K562 (cell line): ENCODE measurements at regions not wholly inside any gene's neighbourhood (a gene's known extent, or its start where the extent isn't known, plus 50 kb on each side); places are given as distances from the start of the nearest gene placed in this dataset.

Source experiments
- ATAC-seq: fragments of 200-7000 bp; cut with Tn5 transposase; 3 replicates; pipeline ENCODE4 v1.9.1; 2020; ENCODE audit warnings: moderate library complexity
- BruUV-seq: library from RNA; stranded (reverse); fragments of 400-500 nt; replicated peaks from 2 replicates; lab custom pipeline; 2021; lab: Mats Ljungman, UMichigan
- CTCF ChIA-PET: fragments of 300-600 bp; formaldehyde crosslinking; extraction: SDS; loops from one replicate; lab custom pipeline; 2021; ENCODE audit warnings: low intra/inter-chr PET ratio; lab: Yijun Ruan, JAX
- POLR2A ChIA-PET: fragments of 300-600, 350-650 bp; sonication (Branson Sonifier 250); formaldehyde crosslinking; extraction: SDS; loops from one replicate; lab custom pipeline; 2021; ENCODE audit warnings: antibody characterized with exemption, inconsistent platforms; lab: Yijun Ruan, JAX
- DNase-seq, 4 experiments: peaks; one replicate each; pipeline versions ENCODE4 v3.0.0 to v3.0.0-alpha.2; 2011 to 2018; ENCODE audit warnings: low spot score in 3 of 4, mixed read lengths in 3 of 4; ENCODE audit errors: extremely low read depth in 1 of 4
- FAIRE-seq: peaks from 2 replicates; lab custom pipeline; 2011; peaks lifted over from hg19 to GRCh38; lab: Jason Lieb, UNC
- H2AFZ ChIP-seq: 2 replicates; pipeline ENCODE4 v1.6.0; 2011; ENCODE audit warnings: low read depth, low read length, control low read depth, inconsistent platforms
- H3K27ac ChIP-seq: fragments of 200-600 bp; 3 replicates; pipeline ENCODE4 v1.8.0; 2011; ENCODE audit warnings: low read depth, mild to moderate bottlenecking, control low read depth, inconsistent platforms, low read length, moderate library complexity, mixed read lengths; ENCODE audit errors: extremely low read depth
- H3K27me3 ChIP-seq, 2 experiments: fragments of 300-600 bp in 1 of 2; 2 replicates in 1 of 2; 3 replicates in 1 of 2; pipeline versions ENCODE4 v1.6.0 to v1.8.0; 2011; ENCODE audit warnings: inconsistent platforms in 2 of 2, low read length in 2 of 2, mild to moderate bottlenecking in 1 of 2, mixed read lengths in 1 of 2, moderate library complexity in 1 of 2; ENCODE audit not compliant: control insufficient read depth in 2 of 2, insufficient read depth in 2 of 2
- H3K36me3 ChIP-seq: fragments of 300-600 bp; 3 replicates; pipeline ENCODE4 v1.8.0; 2011; ENCODE audit warnings: mild to moderate bottlenecking, low read length, inconsistent platforms; ENCODE audit not compliant: control insufficient read depth, insufficient read depth
- H3K4me1 ChIP-seq, 2 experiments: fragments of 200-600 bp in 1 of 2; replicated peaks in 1 of 2; 2 replicates in 1 of 2; 3 replicates in 1 of 2; pipeline versions ENCODE4 v1.5.1 to v1.8.0; 2011; ENCODE audit warnings: inconsistent platforms in 2 of 2, low read length in 2 of 2, mild to moderate bottlenecking in 1 of 2, mixed read lengths in 1 of 2, moderate library complexity in 1 of 2; ENCODE audit not compliant: control insufficient read depth in 2 of 2, insufficient read depth in 2 of 2
- H3K4me2 ChIP-seq: 2 replicates; pipeline ENCODE4 v1.6.1; 2011; ENCODE audit warnings: low read length, control low read depth, inconsistent platforms, mixed read lengths; ENCODE audit not compliant: insufficient read depth
- H3K4me3 ChIP-seq: fragments of 200-600 bp; sonication (generic), shearing (Covaris generic); 2 replicates; pipeline ENCODE4 v1.5.1; 2016; ENCODE audit warnings: control low read depth, inconsistent platforms
- H3K79me2 ChIP-seq: fragments of 200-600 bp; 3 replicates; pipeline ENCODE4 v1.8.0; 2011; ENCODE audit warnings: low read length, inconsistent platforms; ENCODE audit not compliant: control insufficient read depth, insufficient read depth
- H3K9ac ChIP-seq, 2 experiments: 2 replicates each; pipeline versions ENCODE4 v1.6.0 to v1.6.1; 2011; ENCODE audit warnings: low read depth in 2 of 2, low read length in 2 of 2, control low read depth in 1 of 2, inconsistent platforms in 1 of 2, mild to moderate bottlenecking in 1 of 2, mixed read lengths in 1 of 2; ENCODE audit not compliant: insufficient read depth in 1 of 2
- H3K9me1 ChIP-seq: one replicate; pipeline ENCODE4 v1.6.0; 2011; ENCODE audit warnings: inconsistent platforms, mild to moderate bottlenecking, low read length, moderate library complexity; ENCODE audit not compliant: control insufficient read depth, insufficient read depth
- H3K9me3 ChIP-seq: replicated peaks from 2 replicates; pipeline ENCODE4 v1.5.1; 2011; ENCODE audit warnings: low read depth, low read length, inconsistent platforms; ENCODE audit not compliant: control insufficient read depth, insufficient read depth
- H4K20me1 ChIP-seq: replicated peaks from 2 replicates; pipeline ENCODE4 v1.6.1; 2011; ENCODE audit warnings: low read length, inconsistent platforms, mixed read lengths; ENCODE audit not compliant: control insufficient read depth, insufficient read depth
- HOXB6 ChIP-seq: fragments of 250-450 bp; sonication (Bioruptor Pico); IDR thresholded peaks from 2 replicates; pipeline ENCODE4 v1.5.1; 2022; ENCODE audit warnings: mild to moderate bottlenecking, borderline replicate concordance
- KDM2B ChIP-seq: fragments of 250-450 bp; sonication (Bioruptor Pico); IDR thresholded peaks from 2 replicates; pipeline ENCODE4 v1.8.0; 2021; ENCODE audit warnings: mild to moderate bottlenecking, moderate library complexity
- NR4A1 ChIP-seq, 2 experiments: fragments of 250-450 bp in 1 of 2; fragments of 450-650 bp in 1 of 2; sonication (Bioruptor Pico) in 1 of 2; IDR thresholded peaks; 2 replicates each; pipeline versions ENCODE4 v1.4.0 to v1.6.1; 2016 to 2020; ENCODE audit warnings: mild to moderate bottlenecking in 2 of 2, missing compliant biosample characterization in 1 of 2, missing genetic modification characterization in 1 of 2, moderate library complexity in 1 of 2
- SIX5 ChIP-seq, 2 experiments: IDR thresholded peaks; 2 replicates each; pipeline ENCODE4 v1.6.1; 2011; ENCODE audit warnings: low read length in 2 of 2, borderline replicate concordance in 1 of 2, low read depth in 1 of 2, mild to moderate bottlenecking in 1 of 2, moderate library complexity in 1 of 2; ENCODE audit not compliant: insufficient read depth in 1 of 2
- ZNF217 ChIP-seq: sonication (generic); formaldehyde crosslinking; IDR thresholded peaks from 2 replicates; pipeline ENCODE4 v1.8.0; 2022; ENCODE audit warnings: mild to moderate bottlenecking, missing genetic modification reagents
- WGBS: fragments of 100-300 bp; shearing (Covaris generic); methylation state at CpG from one replicate; pipeline ENCODE4 v1.1.6; 2016; ENCODE audit warnings: low coverage, mixed read lengths; ENCODE audit not compliant: insufficient coverage; ENCODE audit errors: missing lambda C conversion rate; 5-methylcytosine and 5-hydroxymethylcytosine counted together
- in situ Hi-C: fragments of 300-500 bp; cut with MboI; formaldehyde crosslinking; loops from 4 replicates; pipeline ENCODE4 v1.15.0; 2018; ENCODE audit warnings: inconsistent platforms, mixed read lengths
- intact Hi-C: fragments of 100-400 bp; cut with micrococcal nuclease; formaldehyde crosslinking; loops from 2 replicates; pipeline ENCODE4 v1.14.2; 2022

DNA sequence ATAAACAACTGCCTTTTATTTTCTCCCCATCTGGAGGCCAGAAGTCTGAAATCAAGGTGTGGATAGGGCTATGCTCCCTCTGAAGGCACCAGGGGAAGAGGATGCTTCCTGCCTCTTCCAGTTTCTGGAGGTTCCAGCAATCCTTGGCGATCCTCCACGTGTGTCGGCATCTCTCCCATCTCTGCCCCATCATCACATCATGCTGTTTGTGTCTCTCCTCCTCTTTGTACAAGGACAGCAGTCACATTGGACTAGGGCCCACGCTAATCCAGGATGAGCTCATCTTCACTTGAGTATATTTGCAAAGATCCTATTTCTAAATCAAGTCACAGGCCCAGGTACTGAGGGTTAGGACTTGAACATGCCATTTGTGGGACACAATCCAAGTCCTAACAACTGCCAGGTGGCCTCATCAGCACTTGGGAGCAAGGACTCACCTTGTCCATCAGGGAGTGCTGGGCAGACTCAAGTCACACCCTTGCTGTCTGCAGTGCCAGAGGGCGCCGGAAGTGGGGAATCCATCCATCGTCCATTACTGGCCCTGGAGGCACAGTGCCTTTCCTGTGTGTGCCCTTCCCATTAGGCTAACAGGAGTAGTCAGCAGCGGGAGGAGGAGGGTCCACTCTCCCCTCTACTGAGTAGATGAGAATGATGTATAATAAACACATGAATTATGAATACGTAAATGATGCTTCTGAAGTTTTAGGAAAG, 185.4 kb upstream of the AJAP1 start:
- Histone ChIP-seq H2AFZ (no peak overlapping the region), H3K9ac (no peak overlapping the region), H3K4me1 (no peaks in the 10 kb centered on the region), H3K79me2 (no peaks in the 10 kb centered on the region)
- intact Hi-C loops = no loop called here
- ChIA-PET CTCF (no interaction called here), POLR2A (interaction anchor here (0.6 kb wide), 1 partner anchor 30 kb away, joined by 4 read pairs; no protein-coding TSS in a partner anchor)
- in situ Hi-C loops = no loop called here
- BruUV-seq = no TSS peak
- 0% methylated on average over 9 of the region's 9 CpGs for WGBS
- TF ChIP-seq KDM2B (CRISPR knock-in tag) = no peak
- TF ChIP-seq NR4A1 (CRISPR knock-in tag; IDR thresholded peaks at IDR 0.05) = no peak
- TF ChIP-seq NR4A1 (tag; IDR thresholded peaks at IDR 0.05) = no peak
- TF ChIP-seq HOXB6 (CRISPR knock-in tag) = no peak
- no peak for TF ChIP-seq SIX5 (IDR thresholded peaks at IDR 0.05; ENCODE audit: borderline replicate concordance in 1 of 2, insufficient read depth in 1 of 2, low read depth in 1 of 2, low read length in 2 of 2)
- no peak for TF ChIP-seq ZNF217 (CRISPR knock-in tag)
- TF ChIP-seq, all 486 proteins: peak for 0
- no peak overlapping the region for H3K4me3 ChIP-seq
- peaks cover 0 to 19% of the 10 kb centered on the region in 2 experiments; a peak in 2 of 5 replicates for H3K27me3 ChIP-seq
- H3K9me3 ChIP-seq = no peaks in the 10 kb centered on the region
- no peaks in the 10 kb centered on the region for H3K36me3 ChIP-seq
- DNase-seq (no peak), ATAC-seq (no peak), FAIRE-seq (no peak)
- no peak overlapping the region for H3K27ac ChIP-seq
- no peaks in the 10 kb centered on the region for H3K9me1 ChIP-seq
- H4K20me1 ChIP-seq = peaks cover 4% of the 10 kb centered on the region; the same call in 1 of the 2 replicates
- H3K4me2 ChIP-seq = no peak overlapping the region
